D721Med (cell line): ENCODE measurements at regions not wholly inside any gene's neighbourhood (a gene's known extent, or its start where the extent isn't known, plus 50 kb on each side); places are given as distances from the start of the nearest gene placed in this dataset.
"Not testable (repeated sequence)": the region's sequence is repeated elsewhere in the genome, so short reads cannot be mapped to it uniquely, and the experiment has no call there.

Experiments used
- DNase-seq: peaks from one replicate; pipeline ENCODE4 v3.0.0; 2011; ENCODE audit warnings: low spot score; ENCODE audit not compliant: insufficient read length
- FAIRE-seq: peaks from 2 replicates; lab custom pipeline; 2011; peaks lifted over from hg19 to GRCh38; lab: Jason Lieb, UNC
- TF ChIP-seq, protein P1 (sequence below): IDR thresholded peaks from 2 replicates; pipeline ENCODE4 v1.5.1; 2012; ENCODE audit warnings: mild to moderate bottlenecking, control low read depth; ENCODE audit not compliant: insufficient read depth; ENCODE audit errors: missing control alignments

DNA sequence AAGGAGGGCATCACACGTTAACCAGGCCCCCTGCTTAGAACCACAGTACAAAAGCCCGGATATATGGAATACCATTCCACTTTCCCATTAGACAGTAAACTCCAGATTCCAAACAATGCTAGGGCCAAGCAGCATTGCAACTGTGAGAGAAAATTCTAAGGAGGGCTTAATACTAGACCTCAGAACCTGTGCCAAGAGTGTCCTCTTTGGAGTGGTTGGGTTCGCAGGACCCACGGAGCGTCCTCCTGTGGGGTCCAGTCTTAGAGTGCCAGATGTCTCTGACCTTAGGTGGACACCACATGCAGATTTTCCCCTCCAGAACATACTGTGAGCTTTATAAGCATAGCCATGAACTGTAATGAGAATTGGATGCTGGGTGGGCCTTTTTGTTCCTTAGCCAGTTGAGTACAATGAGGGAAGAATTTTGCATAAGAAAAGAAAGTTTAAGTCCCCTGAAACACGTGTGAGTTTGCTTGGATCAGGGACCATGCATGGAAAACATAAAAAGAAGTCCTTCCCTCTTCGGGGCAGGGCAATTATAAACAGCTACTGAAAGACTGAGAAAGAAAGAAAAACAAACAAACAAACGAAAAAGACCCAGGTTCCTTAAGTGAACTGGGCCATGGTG is 325.7 kb downstream of the NEK10 start:
- TF ChIP-seq, protein P1, sequence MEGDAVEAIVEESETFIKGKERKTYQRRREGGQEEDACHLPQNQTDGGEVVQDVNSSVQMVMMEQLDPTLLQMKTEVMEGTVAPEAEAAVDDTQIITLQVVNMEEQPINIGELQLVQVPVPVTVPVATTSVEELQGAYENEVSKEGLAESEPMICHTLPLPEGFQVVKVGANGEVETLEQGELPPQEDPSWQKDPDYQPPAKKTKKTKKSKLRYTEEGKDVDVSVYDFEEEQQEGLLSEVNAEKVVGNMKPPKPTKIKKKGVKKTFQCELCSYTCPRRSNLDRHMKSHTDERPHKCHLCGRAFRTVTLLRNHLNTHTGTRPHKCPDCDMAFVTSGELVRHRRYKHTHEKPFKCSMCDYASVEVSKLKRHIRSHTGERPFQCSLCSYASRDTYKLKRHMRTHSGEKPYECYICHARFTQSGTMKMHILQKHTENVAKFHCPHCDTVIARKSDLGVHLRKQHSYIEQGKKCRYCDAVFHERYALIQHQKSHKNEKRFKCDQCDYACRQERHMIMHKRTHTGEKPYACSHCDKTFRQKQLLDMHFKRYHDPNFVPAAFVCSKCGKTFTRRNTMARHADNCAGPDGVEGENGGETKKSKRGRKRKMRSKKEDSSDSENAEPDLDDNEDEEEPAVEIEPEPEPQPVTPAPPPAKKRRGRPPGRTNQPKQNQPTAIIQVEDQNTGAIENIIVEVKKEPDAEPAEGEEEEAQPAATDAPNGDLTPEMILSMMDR, result no peak
- FAIRE-seq, result no peak
- DNase-seq, result no peak

DNA sequence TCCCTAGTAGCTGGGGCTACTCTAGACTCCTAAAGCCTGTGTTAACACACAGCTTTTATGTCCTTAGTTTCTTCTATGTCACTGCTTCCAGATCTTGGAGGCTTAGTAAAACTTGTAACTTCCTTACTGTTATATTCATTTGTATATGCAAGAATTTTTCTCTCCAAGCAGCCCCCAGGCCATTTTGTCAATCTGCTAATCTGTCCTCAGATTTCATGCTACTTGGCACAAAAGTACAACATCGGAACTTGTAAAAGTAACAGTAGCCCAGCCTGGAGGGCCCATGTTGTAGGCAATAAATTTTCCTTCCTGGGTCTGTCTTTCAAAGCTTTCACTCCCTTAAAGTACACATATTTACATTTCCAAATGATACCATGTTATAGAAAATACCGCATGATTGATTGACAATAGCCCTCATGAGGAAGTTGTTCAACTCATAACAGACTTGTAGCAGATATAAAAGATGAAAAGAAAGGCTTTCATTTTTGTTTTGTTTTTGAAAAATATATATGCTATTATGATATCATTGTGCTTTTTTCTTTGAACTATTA is 324.2 kb downstream of the NEK10 start:
- TF ChIP-seq, protein P1, result no peak
- DNase-seq, result no peak
- no peak for FAIRE-seq

DNA sequence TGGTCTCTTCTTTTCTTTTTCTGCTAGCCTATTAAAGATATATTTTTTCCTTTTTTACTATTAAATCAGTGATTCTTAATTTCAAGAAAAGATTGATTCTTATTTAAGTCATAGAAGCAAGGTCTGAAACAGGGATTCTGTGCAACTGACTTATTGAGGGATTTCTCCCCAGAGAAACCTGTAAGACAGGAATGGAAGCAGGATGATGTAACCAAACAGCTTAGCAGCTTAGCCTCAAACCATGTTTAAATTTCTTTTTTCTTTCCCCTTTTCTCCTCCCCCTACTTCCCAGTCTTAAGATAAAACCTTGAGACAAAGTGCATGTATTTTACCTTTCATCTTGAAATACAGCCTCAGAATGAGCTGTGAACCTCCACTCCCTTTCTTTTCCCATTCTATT is 322.8 kb downstream of the NEK10 start:
- no peak for DNase-seq
- TF ChIP-seq, protein P1, result no peak
- FAIRE-seq, result no peak

DNA sequence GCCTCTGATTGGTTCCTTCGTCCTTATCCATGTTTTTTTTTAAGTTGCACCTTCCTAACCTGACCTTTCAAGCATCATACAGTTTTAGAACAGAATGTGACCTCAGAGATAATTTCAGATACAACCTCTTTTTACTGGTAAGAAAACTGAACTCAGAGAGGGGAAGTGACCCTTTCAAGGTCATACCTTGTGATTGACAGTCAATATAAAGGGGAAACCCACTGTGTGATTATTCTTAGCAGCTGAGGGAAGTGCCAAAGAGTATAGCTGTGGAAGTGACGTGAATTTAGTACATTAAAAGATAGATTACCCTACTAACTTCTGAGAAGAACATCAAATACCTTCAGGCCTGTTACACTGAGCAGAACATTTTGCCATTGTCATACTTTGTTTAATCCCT is 319.4 kb downstream of the NEK10 start:
- DNase-seq, result no peak
- TF ChIP-seq, protein P1, result no peak
- FAIRE-seq, result no peak

DNA sequence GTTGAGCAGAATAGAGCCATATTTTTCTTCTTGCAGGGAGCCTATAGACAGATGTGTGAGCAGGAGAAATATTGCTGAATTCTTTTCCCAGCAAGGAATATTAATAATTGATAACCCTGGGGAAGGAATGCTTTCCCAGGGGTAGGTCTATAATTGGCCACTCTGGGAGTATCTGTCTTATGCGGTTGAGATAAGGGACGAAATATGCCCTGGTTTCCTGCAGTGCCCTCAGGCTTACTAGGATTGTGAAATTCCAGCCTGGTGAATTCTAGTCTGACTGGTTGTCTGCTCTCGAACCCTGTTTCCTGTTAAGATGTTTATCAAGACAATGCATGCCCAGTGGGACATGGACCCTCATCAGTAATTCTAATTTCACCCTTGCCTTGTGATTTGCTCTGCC is 317.7 kb downstream of the NEK10 start:
- not testable (repeated sequence) for FAIRE-seq, DNase-seq

DNA sequence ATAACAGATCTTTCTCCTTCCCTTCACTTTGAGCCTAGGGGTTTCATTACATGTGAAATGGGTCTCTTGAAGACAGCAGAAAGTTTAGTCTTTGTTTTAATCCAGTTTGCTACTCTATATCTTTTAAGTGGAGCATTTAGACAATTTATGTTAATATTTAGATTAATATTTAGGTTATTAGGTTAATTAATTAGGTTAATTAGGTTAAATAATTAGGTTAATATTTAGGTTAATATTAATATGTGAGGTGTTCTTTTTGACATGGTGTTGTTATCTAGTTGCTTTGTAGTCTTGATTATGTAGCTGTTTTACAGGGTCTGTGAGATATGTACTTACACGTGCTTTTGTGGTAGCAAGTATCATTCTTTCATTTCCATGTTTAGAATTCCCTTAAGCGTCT is 312.9 kb downstream of the NEK10 start:
- TF ChIP-seq, protein P1, result no peak

DNA sequence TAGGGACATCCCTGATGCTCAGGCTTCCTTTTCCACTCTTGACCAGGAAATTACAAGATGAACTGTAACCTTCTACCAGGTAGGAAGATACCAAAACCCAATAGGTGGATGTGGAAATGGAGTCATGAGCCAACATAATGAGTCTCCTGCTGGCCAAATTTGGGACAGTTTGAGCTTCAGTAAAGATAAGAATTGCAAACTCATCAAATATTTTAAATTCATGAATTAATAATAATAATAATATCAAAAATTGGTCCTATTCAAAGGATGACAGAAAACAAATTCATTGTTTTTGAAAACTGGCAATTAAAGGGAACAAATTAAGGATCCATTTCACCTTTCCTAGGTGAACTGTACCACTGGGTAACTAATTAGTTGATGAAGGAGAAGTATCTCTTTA is 309.7 kb downstream of the NEK10 start:
- TF ChIP-seq, protein P1, result no peak
- FAIRE-seq, result no peak
- no peak for DNase-seq

More for the DNA sequence above, 312.9 kb downstream of the NEK10 start:
- no peak for DNase-seq
- FAIRE-seq, result no peak
